H1 (cell line): ENCODE measurements at regions not wholly inside any gene's neighbourhood (a gene's known extent, or its start where the extent isn't known, plus 50 kb on each side); places are given as distances from the start of the nearest gene placed in this dataset.

ENCODE experiments used
- CEBPB ChIP-seq: IDR thresholded peaks from 2 replicates; pipeline ENCODE4 v1.6.1; 2012; ENCODE audit warnings: low read depth, low read length
- CREB1 ChIP-seq: IDR thresholded peaks from 2 replicates; pipeline ENCODE4 v1.6.1; 2012; ENCODE audit warnings: inconsistent platforms
- EZH2 ChIP-seq: fragments of 200-600 bp; sonication (generic); IDR thresholded peaks from 2 replicates; pipeline ENCODE4 v1.7.1; 2012; ENCODE audit warnings: low read depth, mild to moderate bottlenecking, moderate library complexity, low read length, inconsistent platforms; ENCODE audit not compliant: severe bottlenecking
- GABPA ChIP-seq: IDR thresholded peaks from 2 replicates; pipeline ENCODE4 v1.6.1; 2011; ENCODE audit warnings: mild to moderate bottlenecking, low read length, moderate library complexity, borderline replicate concordance; ENCODE audit not compliant: insufficient read depth
- HDAC6 ChIP-seq: IDR thresholded peaks from one replicate; pipeline ENCODE4 v1.7.1; 2012; ENCODE audit warnings: low read depth, mild to moderate bottlenecking, inconsistent platforms, low read length, moderate library complexity
- JUND ChIP-seq: IDR thresholded peaks from 2 replicates; pipeline ENCODE4 v1.6.1; 2011; ENCODE audit warnings: mild to moderate bottlenecking, improper control_type of control experiment, low read length
- POLR2A ChIP-seq, 2 experiments: IDR thresholded peaks; 1 replicate in 1 of 2; 2 replicates in 1 of 2; pipeline ENCODE4 v1.6.1; 2011; ENCODE audit warnings: low read depth in 2 of 2, low read length in 2 of 2, mild to moderate bottlenecking in 2 of 2; ENCODE audit errors: control extremely low read depth in 1 of 2

DNA sequence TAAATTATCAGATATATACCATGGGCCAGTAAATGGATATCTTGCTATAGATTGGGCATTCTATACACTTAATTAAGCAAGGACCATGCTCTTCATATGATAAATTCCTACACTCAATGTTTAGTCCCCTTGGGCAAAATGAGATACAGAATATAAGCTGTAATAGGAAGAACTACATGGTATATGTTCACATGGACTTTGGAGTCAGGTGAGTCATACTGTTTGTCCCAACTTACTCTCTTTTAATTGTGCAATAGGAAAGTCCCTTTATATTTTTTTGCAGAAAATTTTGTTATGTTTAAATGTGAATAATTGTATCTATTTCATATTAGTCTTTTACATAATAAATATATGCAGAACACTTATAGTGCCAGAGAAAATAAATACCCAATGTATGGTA is 820.2 kb upstream of the ADAMTS5 start:
- TF ChIP-seq EZH2 (no peak), POLR2A (IDR thresholded peaks at IDR 0.05; ENCODE audit: control extremely low read depth in 1 of 2, low read depth in 2 of 2, low read length in 2 of 2) (no peak), CREB1 (no peak), GABPA (no peak), CEBPB (no peak), JUND (no peak), HDAC6 (no peak)
